Posterior cingulate gyrus (tissue), 11 donors: ENCODE measurements at regions not wholly inside any gene's neighbourhood (a gene's known extent, or its start where the extent isn't known, plus 50 kb on each side); places are given as distances from the start of the nearest gene placed in this dataset.
A peak's percentile ranks its signal among the peaks of the same experiment; 100 is the strongest.

Experiments
- DNase-seq, 10 donors: peaks; one replicate each; pipeline versions ENCODE4 v3.0.0 to v3.0.0-alpha.2; 2020 to 2021; ENCODE audit warnings: mixed read lengths in 3 of 10
- intact Hi-C: fragments of 100-400 bp; cut with DNase I; formaldehyde crosslinking; loops from one replicate; pipeline ENCODE4 v1.15.1; 2023

GRCh38 chr3:106617276-106617675, 748.5 kb upstream of the CBLB start:
- DNase-seq = no peak
- intact Hi-C loops = loop anchor here (10.0 kb wide), 1 partner anchor 448 kb away; no protein-coding TSS in a partner anchor

GRCh38 chr3:106620646-106621045, 751.8 kb upstream of the CBLB start:
- no peak for DNase-seq
- intact Hi-C loops = no loop called here

- intact Hi-C loops = no loop called here
- DNase-seq = no peak
These were observed 753.1 kb upstream of the CCDC54 start for GRCh38 chr3:106624154-106624553.

- DNase-seq = no peak
- intact Hi-C loops = no loop called here
These were observed 748.8 kb upstream of the CCDC54 start for GRCh38 chr3:106628407-106628806.

- DNase-seq = no peak
- intact Hi-C loops = no loop called here
These were observed 747.9 kb upstream of the CCDC54 start for GRCh38 chr3:106629215-106629832.

- intact Hi-C loops = no loop called here
- DNase-seq = no peak
These were observed 745.7 kb upstream of the CCDC54 start for GRCh38 chr3:106631373-106632108.

- intact Hi-C loops = no loop called here
- DNase-seq = no peak
These were observed 742.0 kb upstream of the CCDC54 start for GRCh38 chr3:106635271-106635670.

- DNase-seq = no peak
- intact Hi-C loops = no loop called here
These were observed 741.4 kb upstream of the CCDC54 start for GRCh38 chr3:106635826-106636225.

GRCh38 chr3:106640353-106640752, 736.9 kb upstream of the CCDC54 start:
- intact Hi-C loops = no loop called here
- DNase-seq = no peak

GRCh38 chr3:106642161-106642560, 735.1 kb upstream of the CCDC54 start:
- DNase-seq = no peak
- intact Hi-C loops = no loop called here

- DNase-seq = peak in 2 of 10 donors; percentile 62 to 85
- intact Hi-C loops = no loop called here
These were observed 733.5 kb upstream of the CCDC54 start for GRCh38 chr3:106643684-106644161.

GRCh38 chr3:106673926-106674569, 703.2 kb upstream of the CCDC54 start:
- intact Hi-C loops = no loop called here

GRCh38 chr3:106675451-106675850, 701.8 kb upstream of the CCDC54 start:
- intact Hi-C loops = no loop called here
- no peak for DNase-seq

More at GRCh38 chr3:106673926-106674569, 703.2 kb upstream of the CCDC54 start:
- no peak for DNase-seq

- DNase-seq = no peak
- intact Hi-C loops = no loop called here
These were observed 698.4 kb upstream of the CCDC54 start for GRCh38 chr3:106678657-106679390.

GRCh38 chr3:106683953-106684620, 693.2 kb upstream of the CCDC54 start:
- intact Hi-C loops = no loop called here

GRCh38 chr3:106685745-106686144, 691.5 kb upstream of the CCDC54 start:
- DNase-seq = no peak
- intact Hi-C loops = no loop called here

More at GRCh38 chr3:106683953-106684620, 693.2 kb upstream of the CCDC54 start:
- DNase-seq = no peak

GRCh38 chr3:106687905-106688304, 689.3 kb upstream of the CCDC54 start:
- DNase-seq = no peak
- intact Hi-C loops = no loop called here

GRCh38 chr3:106688464-106688863, 688.8 kb upstream of the CCDC54 start:
- no peak for DNase-seq
- intact Hi-C loops = no loop called here

- intact Hi-C loops = no loop called here
- no peak for DNase-seq
These were observed 685.8 kb upstream of the CCDC54 start for GRCh38 chr3:106691476-106691875.

GRCh38 chr3:106692624-106693023, 684.6 kb upstream of the CCDC54 start:
- intact Hi-C loops = no loop called here
- DNase-seq = no peak
